Uterus (tissue), 2 donors: ENCODE measurements at regions not wholly inside any gene's neighbourhood (a gene's known extent, or its start where the extent isn't known, plus 50 kb on each side); places are given as distances from the start of the nearest gene placed in this dataset.

Source experiments
- POLR2A ChIP-seq, 2 donors: fragments of 450-650 bp; IDR thresholded peaks; one replicate each; pipeline ENCODE4 v1.6.1; 2016; ENCODE audit warnings: antibody characterized with exemption in 2 of 2, mild to moderate bottlenecking in 1 of 2, moderate library complexity in 1 of 2
- TF ChIP-seq, protein P1 (sequence below), 4 experiments: fragments of 200-600 bp in 2 of 4; fragments of 450-650 bp in 2 of 4; sonication (generic) in 2 of 4; IDR thresholded peaks; one replicate each; pipeline ENCODE4 v1.5.1; 2016 to 2019; ENCODE audit warnings: antibody characterized with exemption in 4 of 4, mild to moderate bottlenecking in 2 of 4, moderate library complexity in 1 of 4

DNA sequence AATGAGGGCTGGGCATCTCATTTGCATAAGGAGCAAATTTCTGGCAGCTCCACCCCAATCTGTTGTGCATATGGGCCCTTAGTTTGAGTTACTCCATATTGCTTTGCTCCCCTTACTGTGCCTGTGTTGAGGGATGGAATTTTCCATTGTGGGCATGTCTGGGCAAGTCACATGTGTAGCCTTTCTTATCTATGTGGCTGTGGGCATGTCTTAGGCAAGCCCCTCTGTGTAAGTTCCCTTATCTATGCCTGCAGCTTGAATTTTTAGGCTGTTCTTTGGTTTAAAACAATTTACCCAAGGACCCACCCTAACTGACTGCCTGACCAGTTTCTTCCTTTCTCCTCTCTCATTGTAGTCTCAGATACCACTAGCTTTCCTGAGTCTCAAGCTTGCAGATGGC lies 405.7 kb upstream of the NCAM2 start:
- TF ChIP-seq, protein P1, sequence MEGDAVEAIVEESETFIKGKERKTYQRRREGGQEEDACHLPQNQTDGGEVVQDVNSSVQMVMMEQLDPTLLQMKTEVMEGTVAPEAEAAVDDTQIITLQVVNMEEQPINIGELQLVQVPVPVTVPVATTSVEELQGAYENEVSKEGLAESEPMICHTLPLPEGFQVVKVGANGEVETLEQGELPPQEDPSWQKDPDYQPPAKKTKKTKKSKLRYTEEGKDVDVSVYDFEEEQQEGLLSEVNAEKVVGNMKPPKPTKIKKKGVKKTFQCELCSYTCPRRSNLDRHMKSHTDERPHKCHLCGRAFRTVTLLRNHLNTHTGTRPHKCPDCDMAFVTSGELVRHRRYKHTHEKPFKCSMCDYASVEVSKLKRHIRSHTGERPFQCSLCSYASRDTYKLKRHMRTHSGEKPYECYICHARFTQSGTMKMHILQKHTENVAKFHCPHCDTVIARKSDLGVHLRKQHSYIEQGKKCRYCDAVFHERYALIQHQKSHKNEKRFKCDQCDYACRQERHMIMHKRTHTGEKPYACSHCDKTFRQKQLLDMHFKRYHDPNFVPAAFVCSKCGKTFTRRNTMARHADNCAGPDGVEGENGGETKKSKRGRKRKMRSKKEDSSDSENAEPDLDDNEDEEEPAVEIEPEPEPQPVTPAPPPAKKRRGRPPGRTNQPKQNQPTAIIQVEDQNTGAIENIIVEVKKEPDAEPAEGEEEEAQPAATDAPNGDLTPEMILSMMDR (IDR thresholded peaks at IDR 0.05): no peak
- no peak for TF ChIP-seq POLR2A (IDR thresholded peaks at IDR 0.05)
